ENCODE measurements at regions not wholly inside any gene's neighbourhood (a gene's known extent, or its start where the extent isn't known, plus 50 kb on each side); places are given as distances from the start of the nearest gene placed in this dataset.

DNA sequence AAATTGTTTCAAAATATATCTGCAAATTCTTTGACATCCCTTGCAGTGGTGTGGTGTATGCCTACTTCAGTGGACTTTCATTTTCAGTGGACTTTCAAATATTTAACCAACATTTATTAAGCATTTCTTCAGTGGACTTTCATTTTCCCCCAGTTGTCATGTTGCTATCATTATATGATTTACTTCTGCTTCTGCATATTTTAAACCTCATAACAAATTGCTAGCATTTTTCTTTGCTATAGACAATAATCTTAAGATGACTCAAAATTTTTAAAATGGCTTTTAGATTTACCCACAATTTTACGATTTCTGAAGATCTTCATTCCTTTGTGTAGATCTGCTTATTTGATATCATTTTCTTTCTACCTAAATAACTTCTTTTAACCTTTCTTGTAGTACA is 592.7 kb upstream of the SLC35B3 start:
- TF ChIP-seq, protein P1, sequence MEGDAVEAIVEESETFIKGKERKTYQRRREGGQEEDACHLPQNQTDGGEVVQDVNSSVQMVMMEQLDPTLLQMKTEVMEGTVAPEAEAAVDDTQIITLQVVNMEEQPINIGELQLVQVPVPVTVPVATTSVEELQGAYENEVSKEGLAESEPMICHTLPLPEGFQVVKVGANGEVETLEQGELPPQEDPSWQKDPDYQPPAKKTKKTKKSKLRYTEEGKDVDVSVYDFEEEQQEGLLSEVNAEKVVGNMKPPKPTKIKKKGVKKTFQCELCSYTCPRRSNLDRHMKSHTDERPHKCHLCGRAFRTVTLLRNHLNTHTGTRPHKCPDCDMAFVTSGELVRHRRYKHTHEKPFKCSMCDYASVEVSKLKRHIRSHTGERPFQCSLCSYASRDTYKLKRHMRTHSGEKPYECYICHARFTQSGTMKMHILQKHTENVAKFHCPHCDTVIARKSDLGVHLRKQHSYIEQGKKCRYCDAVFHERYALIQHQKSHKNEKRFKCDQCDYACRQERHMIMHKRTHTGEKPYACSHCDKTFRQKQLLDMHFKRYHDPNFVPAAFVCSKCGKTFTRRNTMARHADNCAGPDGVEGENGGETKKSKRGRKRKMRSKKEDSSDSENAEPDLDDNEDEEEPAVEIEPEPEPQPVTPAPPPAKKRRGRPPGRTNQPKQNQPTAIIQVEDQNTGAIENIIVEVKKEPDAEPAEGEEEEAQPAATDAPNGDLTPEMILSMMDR (IDR thresholded peaks at IDR 0.05) = no peak
- no peak for TF ChIP-seq POLR2A (IDR thresholded peaks at IDR 0.05)
